Heart right ventricle (tissue), 16 donors: ENCODE measurements at regions not wholly inside any gene's neighbourhood (a gene's known extent, or its start where the extent isn't known, plus 50 kb on each side); places are given as distances from the start of the nearest gene placed in this dataset.

Experiments
- ATAC-seq, 8 donors: fragments of 200-7000 bp; cut with Tn5 transposase; one replicate each; pipeline ENCODE4 v1.9.1; 2020; ENCODE audit warnings: mild to moderate bottlenecking in 8 of 8, moderate library complexity in 8 of 8, moderate number of reproducible peaks in 1 of 8
- DNase-seq, 2 donors: peaks; one replicate each; pipeline ENCODE4 v3.0.0-alpha.2; 2020
- H3K27ac ChIP-seq, 10 donors: fragments of 200-600 bp; sonication (generic) in 2 of 10; one replicate each; pipeline versions ENCODE4 v1.5.0 to v1.8.0; 2020 to 2022; ENCODE audit warnings: mild to moderate bottlenecking in 3 of 10
- H3K27me3 ChIP-seq, 7 donors: fragments of 200-600 bp; one replicate each; pipeline ENCODE4 v1.8.0; 2021 to 2022; ENCODE audit warnings: mild to moderate bottlenecking in 2 of 7
- H3K36me3 ChIP-seq, 9 donors: fragments of 200-600 bp; sonication (generic) in 1 of 9; one replicate each; pipeline versions ENCODE4 v1.5.0 to v1.8.0; 2020 to 2022; ENCODE audit warnings: mild to moderate bottlenecking in 2 of 9
- H3K4me1 ChIP-seq, 9 donors: fragments of 200-600 bp; sonication (generic) in 1 of 9; one replicate each; pipeline versions ENCODE4 v1.5.0 to v1.8.0; 2020 to 2022; ENCODE audit warnings: mild to moderate bottlenecking in 4 of 9
- H3K4me3 ChIP-seq, 10 donors: fragments of 200-600 bp; sonication (generic) in 2 of 10; one replicate each; pipeline versions ENCODE4 v1.5.0 to v1.8.0; 2020 to 2022; ENCODE audit warnings: mild to moderate bottlenecking in 7 of 10, moderate library complexity in 2 of 10
- H3K9me3 ChIP-seq, 11 donors: fragments of 200-600 bp in 10 of 11; sonication (generic) in 2 of 11; one replicate each; pipeline versions ENCODE4 v1.5.0 to v1.8.0; 2013 to 2022; ENCODE audit warnings: mild to moderate bottlenecking in 2 of 11, control low read depth in 1 of 11, moderate library complexity in 1 of 11
- CTCF ChIP-seq, 9 donors: fragments of 200-600 bp; sonication (generic) in 2 of 9; IDR thresholded peaks; one replicate each; pipeline versions ENCODE4 v1.5.0 to v1.8.0; 2021 to 2022; ENCODE audit warnings: antibody characterized with exemption in 9 of 9, mild to moderate bottlenecking in 5 of 9, moderate library complexity in 1 of 9
- WGBS, 2 donors: extraction: QIAGEN DNeasy Blood & Tissue Kit; methylation state at CpG; one replicate each; pipeline ENCODE4 v1.1.7; 2013; ENCODE audit warnings: inconsistent platforms in 1 of 2; 5-methylcytosine and 5-hydroxymethylcytosine counted together
- intact Hi-C, 10 donors: fragments of 100-400 bp; cut with DNase I; formaldehyde crosslinking; loops; one replicate each; pipeline versions ENCODE4 v1.11.1 to v1.14.2; 2022
- donor health status: Arrhythmogenic right ventricular cardiomyopathy.
- donor health status: ischemic (EF 13 %, LVEDD 7.1; RV severe dilation, severe dysfunction).
- donor health status: healthy with polysubstance abuse.
- donor health status: DM: no; HTN: yes; CAD: no.
- donor health status: DM: no; HTN: no; CAD: no.
- donor health status: ischemic (EF 25% LVEDD 6.9; RV normal size, moderate dysfunction).
- donor health status: ischemic (EF 25% LVEDD 5.7; RV mildly dilated, moderate dysfunction).
- donor health status: healthy.
- donor health status: DM: yes; HTN: yes; CAD: no.
- donor health status: Ischemic cardiomyopathy.
- donor health status: ischemic (EF 35%, LVEDD 5.7; RV mildly dilated, moderate dysfunction).
- donor health status: nonischemic (EF 11% LVEDD 7.7; RV severe dilation, severe dysfunction).
- donor health status: DM: yes; HTN: yes; CAD: no.
- donor health status: PGD.
- donor health status: ischemic (EF 29% LVEDD 5.4; RV normal size, mild dysfunction).
- donor health status: nonischemic (EF 23%, LVEDD 6.1; RV moderate dilation, normal function).

- WGBS, 2 donors: 52 to 60% methylated on average over 2 of the region's 2 CpGs
Observed at GRCh38 chr12:87793131-87793530, 236.1 kb downstream of the C12orf50 start.

DNA sequence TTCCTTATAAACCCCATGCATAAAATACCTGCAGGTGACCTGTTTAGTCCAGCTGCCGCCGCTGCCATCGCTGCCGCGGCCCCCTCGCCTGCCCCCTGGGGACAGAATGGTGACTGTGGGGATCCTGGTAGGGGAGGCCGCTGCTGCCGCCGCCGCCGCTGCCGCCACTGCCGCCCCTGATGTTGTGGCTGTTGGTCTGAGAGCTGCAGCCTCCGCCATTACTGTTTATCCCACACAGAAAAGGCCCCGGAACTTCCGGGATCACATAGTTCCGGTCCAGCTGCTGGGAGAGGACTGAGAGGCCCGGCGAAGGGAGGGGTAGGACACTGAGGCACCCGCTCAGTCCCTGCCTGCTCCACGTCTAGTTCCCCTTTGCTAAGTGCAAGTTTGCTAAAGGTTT is 244.9 kb downstream of the C12orf50 start:
- DNase-seq (no peak), ATAC-seq (no peak)
- H3K27me3 ChIP-seq: no peaks in the 10 kb centered on the region
- no peak overlapping the region for H3K27ac ChIP-seq
- TF ChIP-seq CTCF (IDR thresholded peaks at IDR 0.05): no peak
- H3K4me1 ChIP-seq: no peaks in the 10 kb centered on the region
- WGBS, 2 donors: 94 to 95% methylated on average over 21 of the region's 21 CpGs
- intact Hi-C loops: no loop called here
- no peaks in the 10 kb centered on the region for H3K9me3 ChIP-seq
- no peaks in the 10 kb centered on the region for H3K36me3 ChIP-seq
- no peak overlapping the region for H3K4me3 ChIP-seq

More at GRCh38 chr12:87793131-87793530, 236.1 kb downstream of the C12orf50 start:
- intact Hi-C loops: no loop called here
- DNase-seq: no peak
- no peak for ATAC-seq
- H3K4me1 ChIP-seq: no peaks in the 10 kb centered on the region
- TF ChIP-seq CTCF (IDR thresholded peaks at IDR 0.05): no peak
- no peaks in the 10 kb centered on the region for H3K36me3 ChIP-seq
- H3K4me3 ChIP-seq: no peak overlapping the region
- H3K27me3 ChIP-seq: no peaks in the 10 kb centered on the region
- H3K27ac ChIP-seq: no peak overlapping the region
- H3K9me3 ChIP-seq: no peaks in the 10 kb centered on the region

- Histone ChIP-seq H3K36me3 (no peaks in the 10 kb centered on the region), H3K27ac (no peak overlapping the region), H3K27me3 (no peaks in the 10 kb centered on the region), H3K4me1 (no peaks in the 10 kb centered on the region), H3K4me3 (no peak overlapping the region), H3K9me3 (no peaks in the 10 kb centered on the region)
- WGBS, 2 donors: 88 to 90% methylated on average over 8 of the region's 8 CpGs
- intact Hi-C loops: no loop called here
- ATAC-seq (no peak), DNase-seq (no peak)
- no peak for TF ChIP-seq CTCF (IDR thresholded peaks at IDR 0.05)
Observed at GRCh38 chr12:87783467-87783866, 245.7 kb downstream of the C12orf50 start.

DNA sequence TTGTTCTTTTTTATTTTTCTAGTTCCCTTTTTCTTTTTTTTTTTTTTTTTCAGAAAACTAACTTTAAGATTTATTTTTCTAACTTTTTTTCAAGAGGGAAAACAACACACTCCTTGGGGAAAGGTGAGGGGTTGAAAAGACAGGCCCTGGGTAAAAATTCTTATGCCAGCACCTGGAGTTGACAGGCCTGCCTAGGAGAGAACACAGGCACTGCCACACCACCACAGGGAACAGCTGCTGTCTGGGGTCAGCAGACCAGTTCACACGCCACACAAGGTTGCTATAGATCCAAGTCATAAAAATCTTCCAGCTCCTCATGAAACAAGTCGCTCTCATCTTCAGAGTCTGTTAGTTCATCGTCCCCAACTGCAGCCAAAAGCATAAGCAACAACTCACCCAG is 246.4 kb downstream of the C12orf50 start:
- H3K27me3 ChIP-seq: no peaks in the 10 kb centered on the region
- intact Hi-C loops: no loop called here
- no peak for TF ChIP-seq CTCF (IDR thresholded peaks at IDR 0.05)
- H3K9me3 ChIP-seq: no peaks in the 10 kb centered on the region
- no peak overlapping the region for H3K27ac ChIP-seq
- WGBS, 2 donors: 84 to 85% methylated on average over 3 of the region's 3 CpGs
- no peaks in the 10 kb centered on the region for H3K4me1 ChIP-seq
- DNase-seq (no peak), ATAC-seq (no peak)
- H3K36me3 ChIP-seq: no peaks in the 10 kb centered on the region
- no peak overlapping the region for H3K4me3 ChIP-seq
